H1 (cell line): ENCODE measurements at regions not wholly inside any gene's neighbourhood (a gene's known extent, or its start where the extent isn't known, plus 50 kb on each side); places are given as distances from the start of the nearest gene placed in this dataset.

Experiments
- CTCF ChIA-PET: fragments of 300-600 bp; sonication (Branson Sonifier 250); formaldehyde crosslinking; loops from one replicate; lab custom pipeline; 2021; ENCODE audit not compliant: partially characterized antibody; lab: Charles Lee
- POLR2A ChIA-PET: fragments of 300-600 bp; sonication (Branson Sonifier 250); formaldehyde crosslinking; loops from one replicate; lab custom pipeline; 2021; ENCODE audit warnings: inconsistent platforms; ENCODE audit not compliant: partially characterized antibody; lab: Charles Lee
- DNase-seq, 2 experiments: peaks; one replicate each; pipeline versions ENCODE4 v3.0.0 to v3.0.0-alpha.2; 2010 to 2022; ENCODE audit warnings: low spot score in 2 of 2, low read depth in 1 of 2, mixed read lengths in 1 of 2
- FAIRE-seq: peaks from 2 replicates; lab custom pipeline; 2011; peaks lifted over from hg19 to GRCh38; lab: Jason Lieb, UNC
- H2AFZ ChIP-seq: 2 replicates; pipeline ENCODE4 v1.8.1; 2012; ENCODE audit warnings: low read length, inconsistent platforms
- H2AK5ac ChIP-seq: 2 replicates; pipeline ENCODE4 v1.6.1; 2013; ENCODE audit warnings: low read depth, low read length
- H2BK120ac ChIP-seq: replicated peaks from 2 replicates; pipeline ENCODE3; 2013; ENCODE audit warnings: low read depth, low read length, inconsistent platforms
- H2BK12ac ChIP-seq: 2 replicates; pipeline ENCODE4 v1.6.1; 2013; ENCODE audit warnings: low read depth, low read length
- H2BK15ac ChIP-seq: 2 replicates; pipeline ENCODE4 v1.6.1; 2013; ENCODE audit warnings: low read length
- H2BK20ac ChIP-seq: 2 replicates; pipeline ENCODE4 v1.6.1; 2013; ENCODE audit warnings: low read length
- H2BK5ac ChIP-seq: 2 replicates; pipeline ENCODE4 v1.6.1; 2013; ENCODE audit warnings: low read depth, low read length
- H3K14ac ChIP-seq: 2 replicates; pipeline ENCODE4 v1.6.1; 2013; ENCODE audit warnings: inconsistent platforms; ENCODE audit not compliant: insufficient read length
- H3K18ac ChIP-seq: 2 replicates; pipeline ENCODE4 v1.6.1; 2013; ENCODE audit warnings: low read length; ENCODE audit errors: extremely low read depth
- H3K23ac ChIP-seq: 2 replicates; pipeline ENCODE4 v1.6.1; 2013; ENCODE audit warnings: inconsistent platforms; ENCODE audit not compliant: insufficient read length
- H3K23me2 ChIP-seq: 2 replicates; pipeline ENCODE4 v1.6.1; 2013; ENCODE audit warnings: low read depth, low read length
- H3K27ac ChIP-seq: 2 replicates; pipeline ENCODE4 v1.6.1; 2011; ENCODE audit warnings: low read depth, low read length, inconsistent platforms
- H3K27me3 ChIP-seq, 4 experiments: replicated peaks in 1 of 4; 1 replicate in 1 of 4; 2 replicates in 3 of 4; pipeline versions ENCODE4 v1.6.1 to v1.8.1; 2011 to 2013; ENCODE audit warnings: low read length in 3 of 4, mild to moderate bottlenecking in 3 of 4, inconsistent platforms in 2 of 4, mixed read lengths in 2 of 4, moderate library complexity in 1 of 4; ENCODE audit not compliant: control insufficient read depth in 3 of 4, insufficient read depth in 3 of 4; ENCODE audit errors: extremely low read depth in 1 of 4
- H3K36me3 ChIP-seq, 4 experiments: 2 replicates each; pipeline versions ENCODE4 v1.6.1 to v1.8.1; 2011 to 2013; ENCODE audit warnings: mild to moderate bottlenecking in 4 of 4, low read length in 3 of 4, moderate library complexity in 2 of 4, control low read depth in 1 of 4, inconsistent platforms in 1 of 4; ENCODE audit not compliant: insufficient read depth in 4 of 4, control insufficient read depth in 2 of 4
- H3K4ac ChIP-seq: replicated peaks from 2 replicates; pipeline ENCODE3; 2013; ENCODE audit warnings: low read length, low read depth, mixed read lengths, inconsistent platforms; ENCODE audit not compliant: insufficient read length
- H3K4me1 ChIP-seq, 4 experiments: replicated peaks in 1 of 4; 1 replicate in 1 of 4; 2 replicates in 3 of 4; pipeline versions ENCODE4 v1.6.1 to v1.8.1; 2011 to 2013; ENCODE audit warnings: low read length in 3 of 4, inconsistent platforms in 2 of 4, mixed read lengths in 1 of 4; ENCODE audit not compliant: insufficient read depth in 4 of 4, control insufficient read depth in 3 of 4
- H3K4me2 ChIP-seq, 2 experiments: 2 replicates each; pipeline versions ENCODE4 v1.6.1 to v1.8.1; 2011 to 2013; ENCODE audit warnings: low read depth in 2 of 2, low read length in 2 of 2, control low read depth in 1 of 2, inconsistent platforms in 1 of 2, mild to moderate bottlenecking in 1 of 2; ENCODE audit not compliant: insufficient read depth in 1 of 2
- H3K4me3 ChIP-seq, 4 experiments: fragments of 200-600, 300-600 bp in 1 of 4; sonication (generic), shearing (Covaris generic), sonication (Bioruptor Twin) in 1 of 4; 2 replicates each; pipeline versions ENCODE4 v1.5.1 to v1.8.1; 2011 to 2016; ENCODE audit warnings: low read length in 4 of 4, low read depth in 3 of 4, control low read depth in 2 of 4, inconsistent platforms in 2 of 4, mild to moderate bottlenecking in 2 of 4, mixed read lengths in 1 of 4, moderate library complexity in 1 of 4; ENCODE audit not compliant: insufficient read depth in 2 of 4; ENCODE audit errors: extremely low read depth in 1 of 4
- H3K56ac ChIP-seq: replicated peaks from 2 replicates; pipeline ENCODE3; 2013; ENCODE audit warnings: low read depth, mild to moderate bottlenecking, mixed read lengths, low read length, inconsistent platforms; ENCODE audit not compliant: insufficient read length
- H3K79me1 ChIP-seq: 2 replicates; pipeline ENCODE4 v1.6.1; 2013; ENCODE audit warnings: low read depth, low read length, control low read depth
- H3K79me2 ChIP-seq, 2 experiments: 2 replicates each; pipeline versions ENCODE4 v1.6.1 to v1.8.1; 2012 to 2013; ENCODE audit warnings: low read length in 2 of 2, mild to moderate bottlenecking in 2 of 2, inconsistent platforms in 1 of 2; ENCODE audit not compliant: insufficient read depth in 2 of 2, control insufficient read depth in 1 of 2
- H3K9ac ChIP-seq, 4 experiments: replicated peaks in 1 of 4; 1 replicate in 1 of 4; 2 replicates in 3 of 4; pipeline versions ENCODE4 v1.6.1 to v1.8.1; 2011 to 2013; ENCODE audit warnings: low read depth in 3 of 4, low read length in 3 of 4, control low read depth in 2 of 4, mild to moderate bottlenecking in 2 of 4, moderate library complexity in 2 of 4, inconsistent platforms in 1 of 4; ENCODE audit errors: extremely low read depth in 1 of 4
- H3K9me3 ChIP-seq, 2 experiments: 2 replicates each; pipeline versions ENCODE4 v1.6.1 to v1.8.1; 2012 to 2013; ENCODE audit warnings: mild to moderate bottlenecking in 2 of 2, moderate library complexity in 2 of 2, control low read depth in 1 of 2, inconsistent platforms in 1 of 2, low read depth in 1 of 2, low read length in 1 of 2, mixed read lengths in 1 of 2; ENCODE audit not compliant: insufficient read depth in 2 of 2
- H4K20me1 ChIP-seq, 2 experiments: replicated peaks in 1 of 2; 2 replicates each; pipeline versions ENCODE3 to v1.8.1; 2011 to 2013; ENCODE audit warnings: inconsistent platforms in 2 of 2, low read length in 2 of 2, mild to moderate bottlenecking in 1 of 2; ENCODE audit not compliant: insufficient read depth in 2 of 2, control insufficient read depth in 1 of 2
- H4K5ac ChIP-seq: 2 replicates; pipeline ENCODE4 v1.6.1; 2013; ENCODE audit warnings: low read length, low read depth, mixed read lengths, inconsistent platforms; ENCODE audit not compliant: insufficient read length
- H4K8ac ChIP-seq: 2 replicates; pipeline ENCODE4 v1.8.0; 2013; ENCODE audit warnings: mild to moderate bottlenecking, moderate library complexity, low read length, inconsistent platforms; ENCODE audit not compliant: insufficient read depth; ENCODE audit errors: extremely low read depth
- H4K91ac ChIP-seq: replicated peaks from 2 replicates; pipeline ENCODE3; 2013; ENCODE audit warnings: low read length, mixed read lengths, inconsistent platforms; ENCODE audit not compliant: insufficient read length
- BCL11A ChIP-seq, 2 experiments: IDR thresholded peaks; one replicate each; pipeline ENCODE4 v1.6.1; 2011; ENCODE audit warnings: low read depth in 2 of 2, low read length in 2 of 2, mild to moderate bottlenecking in 2 of 2
- CTCF ChIP-seq, 3 experiments: IDR thresholded peaks; 1 replicate in 2 of 3; 2 replicates in 1 of 3; pipeline versions ENCODE4 v1.5.1 to v1.6.1; 2011; ENCODE audit warnings: low read length in 3 of 3, mild to moderate bottlenecking in 3 of 3, inconsistent platforms in 2 of 3, low read depth in 1 of 3, moderate library complexity in 1 of 3; ENCODE audit not compliant: insufficient read depth in 1 of 3; ENCODE audit errors: control extremely low read depth in 1 of 3
- EGR1 ChIP-seq: IDR thresholded peaks from 2 replicates; pipeline ENCODE4 v1.6.1; 2011; ENCODE audit warnings: low read depth, low read length, borderline replicate concordance
- GABPA ChIP-seq: IDR thresholded peaks from 2 replicates; pipeline ENCODE4 v1.6.1; 2011; ENCODE audit warnings: mild to moderate bottlenecking, low read length, moderate library complexity, borderline replicate concordance; ENCODE audit not compliant: insufficient read depth
- KDM1A ChIP-seq: fragments of 200-600, 300-600 bp; sonication (generic); IDR thresholded peaks from 2 replicates; pipeline ENCODE4 v1.7.1; 2016; ENCODE audit warnings: mild to moderate bottlenecking, low read length, borderline replicate concordance
- KDM4A ChIP-seq: IDR thresholded peaks from one replicate; pipeline ENCODE4 v1.7.1; 2012; ENCODE audit warnings: low read depth, mild to moderate bottlenecking, moderate library complexity, low read length, inconsistent platforms; ENCODE audit not compliant: severe bottlenecking
- KDM5A ChIP-seq: fragments of 200-600 bp; IDR thresholded peaks from 2 replicates; pipeline ENCODE4 v1.7.1; 2012; ENCODE audit warnings: mild to moderate bottlenecking, low read length, inconsistent platforms, mixed read lengths
- POLR2A ChIP-seq, 2 experiments: IDR thresholded peaks; 1 replicate in 1 of 2; 2 replicates in 1 of 2; pipeline ENCODE4 v1.6.1; 2011; ENCODE audit warnings: low read depth in 2 of 2, low read length in 2 of 2, mild to moderate bottlenecking in 2 of 2; ENCODE audit errors: control extremely low read depth in 1 of 2
- POLR2AphosphoS5 ChIP-seq: IDR thresholded peaks from 2 replicates; pipeline ENCODE4 v1.6.1; 2011; ENCODE audit warnings: low read depth, low read length
- SAP30 ChIP-seq: fragments of 300-600 bp; sonication (generic); IDR thresholded peaks from 2 replicates; pipeline ENCODE4 v1.7.1; 2012; ENCODE audit warnings: low read length, moderate library complexity, mild to moderate bottlenecking, inconsistent platforms; ENCODE audit not compliant: insufficient read depth, insufficient replicate concordance
- SRF ChIP-seq: IDR thresholded peaks from 2 replicates; pipeline ENCODE4 v1.6.1; 2011; ENCODE audit warnings: mild to moderate bottlenecking, low read depth, low read length, moderate library complexity
- TBP ChIP-seq: IDR thresholded peaks from 2 replicates; pipeline ENCODE4 v1.6.1; 2011; ENCODE audit warnings: low read depth, low read length, improper control_type of control experiment
- WGBS, 2 experiments: shearing (Covaris generic) in 1 of 2; methylation state at CpG; one replicate each; pipeline versions ENCODE4 v1.1.6 to v1.1.7; 2013 to 2015; ENCODE audit warnings: low lambda C conversion rate in 2 of 2, mixed read lengths in 2 of 2, inconsistent platforms in 1 of 2, low coverage in 1 of 2, missing lambda C conversion rate in 1 of 2; ENCODE audit not compliant: insufficient replicate concordance in 2 of 2, insufficient coverage in 1 of 2, insufficient read length in 1 of 2; ENCODE audit errors: extremely low coverage in 1 of 2, missing lambda C conversion rate in 1 of 2; 5-methylcytosine and 5-hydroxymethylcytosine counted together

GRCh38 chr16:13672196-13672595, 247.8 kb upstream of the ERCC4 start:
- Histone ChIP-seq H3K4me2 (no peak overlapping the region), H2BK12ac (no peak overlapping the region), H2BK15ac (no peak overlapping the region), H3K9me3 (no peaks in the 10 kb centered on the region; a peak in 1 of 4 replicates), H3K23me2 (no peaks in the 10 kb centered on the region), H3K4me3 (no peak overlapping the region), H3K4ac (no peak overlapping the region), H3K36me3 (no peaks in the 10 kb centered on the region), H2BK20ac (no peak overlapping the region), H3K14ac (no peak overlapping the region), H3K9ac (no peak overlapping the region), H3K56ac (no peak overlapping the region), H2BK5ac (no peak overlapping the region), H4K5ac (no peak overlapping the region), H3K27me3 (no peaks in the 10 kb centered on the region), H3K23ac (no peak overlapping the region), H4K20me1 (no peaks in the 10 kb centered on the region), H3K18ac (no peak overlapping the region), H3K79me2 (no peaks in the 10 kb centered on the region), H3K79me1 (no peaks in the 10 kb centered on the region), H3K27ac (no peak overlapping the region), H2AFZ (no peak overlapping the region), H4K91ac (no peak overlapping the region), H4K8ac (no peak overlapping the region), H2AK5ac (no peak overlapping the region), H3K4me1 (peaks cover 0 to 3% (median 0%) of the 10 kb centered on the region in 4 experiments; a peak in 1 of 7 replicates), H2BK120ac (no peak overlapping the region)
- WGBS, 2 experiments, result 74% methylated on average over 3 of the region's 3 CpGs; no CpG with 5 or more reads in 1 of the 2 experiments
- DNase-seq (no peak), FAIRE-seq (no peak)
- CTCF ChIA-PET, result no interaction called here
- TF ChIP-seq BCL11A (IDR thresholded peaks at IDR 0.05; ENCODE audit: low read depth in 2 of 2, low read length in 2 of 2), result no peak
- no peak for TF ChIP-seq TBP
- TF ChIP-seq KDM5A, result no peak
- TF ChIP-seq SRF, result no peak
- no peak for TF ChIP-seq POLR2AphosphoS5
- no peak for TF ChIP-seq SAP30
- TF ChIP-seq GABPA, result no peak
- TF ChIP-seq KDM1A, result no peak
- TF ChIP-seq KDM4A, result no peak
- no peak for TF ChIP-seq EGR1
- TF ChIP-seq CTCF (IDR thresholded peaks at IDR 0.05; ENCODE audit: control extremely low read depth in 1 of 3, insufficient read depth in 1 of 3, low read depth in 1 of 3, low read length in 3 of 3), result no peak
- TF ChIP-seq POLR2A (IDR thresholded peaks at IDR 0.05; ENCODE audit: control extremely low read depth in 1 of 2, low read depth in 2 of 2, low read length in 2 of 2), result no peak
- POLR2A ChIA-PET, result no interaction called here
